GM12878 (cell line): ENCODE measurements at regions not wholly inside any gene's neighbourhood (a gene's known extent, or its start where the extent isn't known, plus 50 kb on each side); places are given as distances from the start of the nearest gene placed in this dataset.

Experiments
- ATAC-seq: fragments of 200-7000 bp; cut with Tn5 transposase; 3 replicates; pipeline ENCODE4 v1.9.1; 2020; ENCODE audit warnings: mild to moderate bottlenecking, moderate library complexity
- BruUV-seq: library from RNA; stranded (reverse); fragments of 400-500 nt; replicated peaks from 2 replicates; lab custom pipeline; 2021; lab: Mats Ljungman, UMichigan
- CTCF ChIA-PET: fragments of 300-600 bp; sonication (Branson Sonifier 250); formaldehyde crosslinking; extraction: SDS; loops from one replicate; lab custom pipeline; 2021; ENCODE audit warnings: inconsistent platforms; lab: Yijun Ruan, JAX
- POLR2A ChIA-PET: fragments of 350-600 bp; formaldehyde crosslinking; extraction: SDS; loops from one replicate; lab custom pipeline; 2021; ENCODE audit warnings: inconsistent platforms; lab: Charles Lee
- RAD21 ChIA-PET: fragments of 300-600 bp; sonication (Branson Sonifier 250); formaldehyde crosslinking; loops from one replicate; lab custom pipeline; 2023; ENCODE audit warnings: antibody characterized with exemption; ENCODE audit not compliant: unreplicated experiment; lab: Charles Lee
- SMC1A ChIA-PET: fragments of 300-600 bp; sonication (Branson Sonifier 250); formaldehyde crosslinking; loops from one replicate; lab custom pipeline; 2023; ENCODE audit not compliant: unreplicated experiment, uncharacterized antibody; lab: Charles Lee
- DNase-seq: peaks from one replicate; pipeline ENCODE4 v3.0.0-alpha.2; 2011; ENCODE audit warnings: low read depth, low spot score
- FAIRE-seq: peaks from 3 replicates; lab custom pipeline; 2011; peaks lifted over from hg19 to GRCh38; lab: Jason Lieb, UNC
- H2AFZ ChIP-seq: 2 replicates; pipeline ENCODE4 v1.6.0; 2011; ENCODE audit warnings: low read depth, low read length, control low read depth; ENCODE audit not compliant: control insufficient read depth
- H3K27ac ChIP-seq: 2 replicates; pipeline ENCODE4 v1.5.1; 2011; ENCODE audit warnings: control low read depth; ENCODE audit not compliant: control insufficient read depth, insufficient read depth
- H3K27me3 ChIP-seq, 2 experiments: replicated peaks in 1 of 2; 2 replicates each; pipeline versions ENCODE4 v1.6.0 to v1.6.1; 2011; ENCODE audit warnings: low read length in 1 of 2; ENCODE audit not compliant: control insufficient read depth in 2 of 2, insufficient read depth in 2 of 2
- H3K36me3 ChIP-seq, 2 experiments: 2 replicates each; pipeline ENCODE4 v1.5.1; 2011; ENCODE audit warnings: low read length in 1 of 2; ENCODE audit not compliant: control insufficient read depth in 2 of 2, insufficient read depth in 2 of 2
- H3K4me1 ChIP-seq: 2 replicates; pipeline ENCODE4 v1.6.1; 2011; ENCODE audit warnings: mild to moderate bottlenecking, low read length, moderate library complexity, mixed read lengths; ENCODE audit not compliant: control insufficient read depth, insufficient read depth
- H3K4me2 ChIP-seq: 2 replicates; pipeline ENCODE4 v1.6.0; 2011; ENCODE audit warnings: control low read depth; ENCODE audit not compliant: control insufficient read depth, insufficient read depth
- H3K4me3 ChIP-seq: fragments of 200-600 bp; sonication (generic); 2 replicates; pipeline ENCODE4 v1.5.1; 2016
- H3K79me2 ChIP-seq: 2 replicates; pipeline ENCODE4 v1.6.0; 2011; ENCODE audit warnings: low read length; ENCODE audit not compliant: control insufficient read depth, insufficient read depth
- H3K9ac ChIP-seq: 2 replicates; pipeline ENCODE4 v1.8.0; 2011; ENCODE audit warnings: low read length, control low read depth, mixed read lengths; ENCODE audit not compliant: control insufficient read depth, insufficient read depth
- H3K9me3 ChIP-seq: replicated peaks from 3 replicates; pipeline ENCODE4 v1.5.1; 2011; ENCODE audit warnings: mild to moderate bottlenecking, low read length; ENCODE audit not compliant: control insufficient read depth, insufficient read depth
- H4K20me1 ChIP-seq: 2 replicates; pipeline ENCODE4 v1.6.0; 2011; ENCODE audit not compliant: control insufficient read depth, insufficient read depth
- ATF7 ChIP-seq: fragments of 450-650 bp; IDR thresholded peaks from 2 replicates; pipeline ENCODE4 v1.6.1; 2016; ENCODE audit warnings: low read depth, mild to moderate bottlenecking
- BMI1 ChIP-seq: fragments of 450-650 bp; IDR thresholded peaks from 2 replicates; pipeline ENCODE4 v1.6.1; 2016; ENCODE audit warnings: mild to moderate bottlenecking, moderate library complexity, borderline replicate concordance
- KAT2A ChIP-seq: conservative IDR thresholded peaks from 2 replicates; pipeline ENCODE4 v1.6.1; 2011; ENCODE audit warnings: low read depth, low read length; ENCODE audit not compliant: control insufficient read depth
- MEF2B ChIP-seq: fragments of 450-650 bp; IDR thresholded peaks from 2 replicates; pipeline ENCODE4 v1.6.1; 2018; ENCODE audit warnings: mild to moderate bottlenecking, moderate library complexity; ENCODE audit not compliant: partially characterized antibody, poor library complexity, severe bottlenecking
- MYB ChIP-seq: fragments of 150-350 bp; IDR thresholded peaks from 2 replicates; pipeline ENCODE4 v1.6.1; 2014; ENCODE audit warnings: mild to moderate bottlenecking, low read depth, low read length, borderline replicate concordance
- NR2C1 ChIP-seq: fragments of 450-650 bp; IDR thresholded peaks from 2 replicates; pipeline ENCODE4 v1.6.1; 2017; ENCODE audit warnings: antibody characterized with exemption, mild to moderate bottlenecking, moderate library complexity
- RAD51 ChIP-seq: fragments of 450-650 bp; IDR thresholded peaks from 2 replicates; pipeline ENCODE4 v1.6.1; 2016; ENCODE audit warnings: moderate library complexity, mild to moderate bottlenecking, inconsistent platforms
- SIN3A ChIP-seq: IDR thresholded peaks from 2 replicates; pipeline ENCODE4 v1.6.1; 2012; ENCODE audit warnings: low read depth, low read length, improper control_type of control experiment
- TAF1 ChIP-seq: IDR thresholded peaks from 2 replicates; pipeline ENCODE4 v1.6.1; 2011; ENCODE audit warnings: mild to moderate bottlenecking, low read depth, low read length, borderline replicate concordance
- WGBS: methylation state at CpG from one replicate; pipeline ENCODE4 v1.1.6; 2016; ENCODE audit warnings: low lambda C conversion rate; ENCODE audit not compliant: insufficient replicate concordance, insufficient coverage; ENCODE audit errors: missing lambda C conversion rate; 5-methylcytosine and 5-hydroxymethylcytosine counted together
- in situ Hi-C: fragments of 300-500 bp; cut with MboI; formaldehyde crosslinking; loops from 9 replicates; pipeline ENCODE4 v1.14.3; 2018; ENCODE audit warnings: mixed read lengths
- intact Hi-C: fragments of 100-400 bp; cut with micrococcal nuclease; formaldehyde crosslinking; loops from one replicate; pipeline ENCODE4 v1.14.2; 2022; ENCODE audit not compliant: unreplicated experiment
- TF ChIP-seq, protein P1 (sequence below): IDR thresholded peaks from 2 replicates; pipeline ENCODE4 v1.6.1; 2011; ENCODE audit warnings: low read depth, mild to moderate bottlenecking, low read length, moderate library complexity, borderline replicate concordance; ENCODE audit errors: extremely low read depth
- TF ChIP-seq, protein P2 (sequence below): fragments of 450-650 bp; formaldehyde crosslinking; IDR thresholded peaks from 2 replicates; pipeline ENCODE4 v1.4.0; 2020; ENCODE audit warnings: mild to moderate bottlenecking, moderate library complexity

DNA sequence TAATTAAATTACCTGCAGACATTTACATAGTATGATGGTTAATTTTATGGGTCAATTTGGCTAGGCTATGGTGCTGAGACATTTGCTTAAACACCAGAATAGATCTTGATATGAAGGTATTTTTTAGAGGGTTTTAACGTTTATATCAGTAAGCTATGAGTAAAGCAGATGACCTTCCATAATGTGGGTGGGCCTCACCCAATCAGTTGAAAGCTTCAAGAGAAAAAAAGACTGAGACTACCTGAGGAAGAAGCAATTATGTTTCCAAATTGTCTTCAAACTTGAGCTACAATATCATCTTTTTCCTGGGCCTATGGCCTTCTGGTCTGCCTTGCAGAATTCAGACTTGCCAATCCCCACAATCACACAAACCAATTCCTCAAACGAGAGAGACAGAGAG lies 498.8 kb upstream of the API5 start:
- FAIRE-seq (no peak), DNase-seq (no peak), ATAC-seq (no peak)
- H3K36me3 ChIP-seq: no peaks in the 10 kb centered on the region
- SMC1A ChIA-PET: interaction anchor here (0.9 to 4.3 kb wide), 5 partner anchors 10 to 77 kb away, joined by 3 to 15 read pairs (median 4); no protein-coding TSS in a partner anchor
- no peak overlapping the region for H3K9ac ChIP-seq
- no TSS peak for BruUV-seq
- POLR2A ChIA-PET: interaction anchor here (0.5 kb wide), 1 partner anchor 20 kb away, joined by 5 read pairs; no protein-coding TSS in a partner anchor
- CTCF ChIA-PET: interaction anchor here (1.0 to 1.5 kb wide), 2 partner anchors 9 to 10 kb away, joined by 3 to 4 read pairs; no protein-coding TSS in a partner anchor
- in situ Hi-C loops (no loop called here), intact Hi-C loops (no loop called here)
- WGBS: 0% methylated on average over 2 of the region's 2 CpGs
- no peaks in the 10 kb centered on the region for H3K27me3 ChIP-seq
- no peaks in the 10 kb centered on the region for H4K20me1 ChIP-seq
- H3K4me1 ChIP-seq: no peaks in the 10 kb centered on the region
- no peaks in the 10 kb centered on the region for H3K79me2 ChIP-seq
- H3K27ac ChIP-seq: no peak overlapping the region
- no peak overlapping the region for H3K4me3 ChIP-seq
- no peak for TF ChIP-seq SIN3A
- no peak for TF ChIP-seq BMI1
- no peak for TF ChIP-seq RAD51
- no peak for TF ChIP-seq ATF7
- no peak for TF ChIP-seq MYB
- TF ChIP-seq TAF1: no peak
- TF ChIP-seq, protein P1, sequence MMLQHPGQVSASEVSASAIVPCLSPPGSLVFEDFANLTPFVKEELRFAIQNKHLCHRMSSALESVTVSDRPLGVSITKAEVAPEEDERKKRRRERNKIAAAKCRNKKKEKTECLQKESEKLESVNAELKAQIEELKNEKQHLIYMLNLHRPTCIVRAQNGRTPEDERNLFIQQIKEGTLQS: no peak
- RAD21 ChIA-PET: interaction anchor here (1.9 to 2.3 kb wide), 2 partner anchors 15 to 27 kb away, joined by 4 to 5 read pairs; no protein-coding TSS in a partner anchor
- H2AFZ ChIP-seq: no peak overlapping the region
- no peak overlapping the region for H3K4me2 ChIP-seq
- H3K9me3 ChIP-seq: no peaks in the 10 kb centered on the region

DNA sequence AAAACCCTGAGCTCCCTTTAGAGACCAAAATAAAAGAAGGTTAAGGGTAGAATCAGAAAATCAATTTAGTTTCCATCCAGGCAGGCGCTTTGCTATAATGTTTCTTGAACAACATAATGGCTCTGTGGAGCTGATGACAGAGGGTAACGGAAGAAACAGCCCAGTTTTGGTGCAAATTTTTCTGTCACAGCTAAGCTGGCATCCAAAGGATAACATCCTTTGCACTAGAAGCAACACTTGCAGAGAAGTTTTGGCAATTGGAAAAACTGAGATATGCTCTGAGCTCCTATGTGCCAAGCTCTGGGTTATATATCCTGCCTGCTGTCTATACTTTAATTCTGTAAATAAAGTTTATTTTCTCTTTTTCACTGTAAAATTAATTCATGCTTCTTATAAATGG lies 495.3 kb upstream of the API5 start:
- no peak overlapping the region for H3K9ac ChIP-seq
- SMC1A ChIA-PET: interaction anchor here (0.9 to 4.4 kb wide), 13 partner anchors 9 to 52 kb away, joined by 3 to 23 read pairs (median 4); no protein-coding TSS in a partner anchor
- H3K4me1 ChIP-seq: no peaks in the 10 kb centered on the region
- RAD21 ChIA-PET: interaction anchor here (0.8 to 2.6 kb wide), 4 partner anchors 12 to 29 kb away, joined by 3 to 13 read pairs (median 5); no protein-coding TSS in a partner anchor
- TF ChIP-seq, protein P2, sequence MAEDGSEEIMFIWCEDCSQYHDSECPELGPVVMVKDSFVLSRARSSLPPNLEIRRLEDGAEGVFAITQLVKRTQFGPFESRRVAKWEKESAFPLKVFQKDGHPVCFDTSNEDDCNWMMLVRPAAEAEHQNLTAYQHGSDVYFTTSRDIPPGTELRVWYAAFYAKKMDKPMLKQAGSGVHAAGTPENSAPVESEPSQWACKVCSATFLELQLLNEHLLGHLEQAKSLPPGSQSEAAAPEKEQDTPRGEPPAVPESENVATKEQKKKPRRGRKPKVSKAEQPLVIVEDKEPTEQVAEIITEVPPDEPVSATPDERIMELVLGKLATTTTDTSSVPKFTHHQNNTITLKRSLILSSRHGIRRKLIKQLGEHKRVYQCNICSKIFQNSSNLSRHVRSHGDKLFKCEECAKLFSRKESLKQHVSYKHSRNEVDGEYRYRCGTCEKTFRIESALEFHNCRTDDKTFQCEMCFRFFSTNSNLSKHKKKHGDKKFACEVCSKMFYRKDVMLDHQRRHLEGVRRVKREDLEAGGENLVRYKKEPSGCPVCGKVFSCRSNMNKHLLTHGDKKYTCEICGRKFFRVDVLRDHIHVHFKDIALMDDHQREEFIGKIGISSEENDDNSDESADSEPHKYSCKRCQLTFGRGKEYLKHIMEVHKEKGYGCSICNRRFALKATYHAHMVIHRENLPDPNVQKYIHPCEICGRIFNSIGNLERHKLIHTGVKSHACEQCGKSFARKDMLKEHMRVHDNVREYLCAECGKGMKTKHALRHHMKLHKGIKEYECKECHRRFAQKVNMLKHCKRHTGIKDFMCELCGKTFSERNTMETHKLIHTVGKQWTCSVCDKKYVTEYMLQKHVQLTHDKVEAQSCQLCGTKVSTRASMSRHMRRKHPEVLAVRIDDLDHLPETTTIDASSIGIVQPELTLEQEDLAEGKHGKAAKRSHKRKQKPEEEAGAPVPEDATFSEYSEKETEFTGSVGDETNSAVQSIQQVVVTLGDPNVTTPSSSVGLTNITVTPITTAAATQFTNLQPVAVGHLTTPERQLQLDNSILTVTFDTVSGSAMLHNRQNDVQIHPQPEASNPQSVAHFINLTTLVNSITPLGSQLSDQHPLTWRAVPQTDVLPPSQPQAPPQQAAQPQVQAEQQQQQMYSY: no peak
- TF ChIP-seq KAT2A (no peak), NR2C1 (no peak), MEF2B (no peak)
- TF ChIP-seq, all 136 proteins: peak for 0
- 13% methylated on average over 2 of the region's 2 CpGs for WGBS
- Histone ChIP-seq H3K79me2 (no peaks in the 10 kb centered on the region), H3K27me3 (no peaks in the 10 kb centered on the region), H3K4me3 (no peak overlapping the region), H3K36me3 (no peaks in the 10 kb centered on the region), H4K20me1 (no peaks in the 10 kb centered on the region), H3K9me3 (no peaks in the 10 kb centered on the region), H3K27ac (no peak overlapping the region), H2AFZ (no peak overlapping the region), H3K4me2 (no peak overlapping the region)
- FAIRE-seq (no peak), DNase-seq (no peak), ATAC-seq (no peak)
- in situ Hi-C loops (no loop called here), intact Hi-C loops (no loop called here)
- no TSS peak for BruUV-seq
- ChIA-PET POLR2A (interaction anchor here (1.1 kb wide), 1 partner anchor 30 kb away, joined by 3 read pairs; no protein-coding TSS in a partner anchor), CTCF (interaction anchor here (1.2 kb wide), 1 partner anchor 30 kb away, joined by 3 read pairs; no protein-coding TSS in a partner anchor)
